Femur (tissue), 1 donor: ENCODE measurements at regions not wholly inside any gene's neighbourhood (a gene's known extent, or its start where the extent isn't known, plus 50 kb on each side); places are given as distances from the start of the nearest gene placed in this dataset.
"Not testable (repeated sequence)": the region's sequence is repeated elsewhere in the genome, so short reads cannot be mapped to it uniquely, and the experiment has no call there.

ENCODE experiments used
- DNase-seq: peaks from one replicate; pipeline ENCODE4 v3.0.0-alpha.2; 2017

- DNase-seq: no peak
Measured at GRCh38 chr3:152199102-152199840, 69.5 kb upstream of the MBNL1 start.

GRCh38 chr3:152200476-152201420 is 68.0 kb upstream of the MBNL1 start:
- DNase-seq: no peak

DNA sequence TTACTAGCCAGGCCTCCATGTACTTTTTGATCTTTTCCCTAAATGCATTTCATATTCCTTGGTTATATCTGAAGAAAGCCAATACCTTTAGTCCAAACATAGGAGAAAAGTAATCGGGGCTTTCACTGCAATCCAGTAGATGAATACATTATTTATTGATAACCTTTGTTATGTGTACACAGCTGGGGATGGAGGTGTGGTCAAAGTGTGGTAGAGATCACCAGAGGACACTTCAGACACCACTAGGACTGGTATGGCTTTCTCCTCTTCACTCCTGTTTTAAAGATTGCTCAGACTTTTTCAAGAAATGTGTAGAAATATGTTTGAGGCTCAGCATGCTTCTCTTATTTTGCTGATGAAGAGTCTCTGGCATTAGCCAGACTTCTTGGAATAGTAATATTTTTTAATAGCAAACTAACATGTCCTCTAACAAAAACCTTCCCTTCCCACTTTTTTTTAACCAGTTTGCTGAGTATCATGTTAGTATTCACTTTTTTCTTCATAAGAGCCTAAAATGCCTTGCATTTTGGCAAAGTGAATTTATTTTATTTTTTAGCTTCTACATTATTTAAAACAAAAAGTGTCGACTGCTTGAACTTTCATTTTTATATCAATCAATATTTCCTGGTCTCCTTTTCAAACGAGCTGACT is 65.6 kb upstream of the MBNL1 start:
- DNase-seq: no peak

DNA sequence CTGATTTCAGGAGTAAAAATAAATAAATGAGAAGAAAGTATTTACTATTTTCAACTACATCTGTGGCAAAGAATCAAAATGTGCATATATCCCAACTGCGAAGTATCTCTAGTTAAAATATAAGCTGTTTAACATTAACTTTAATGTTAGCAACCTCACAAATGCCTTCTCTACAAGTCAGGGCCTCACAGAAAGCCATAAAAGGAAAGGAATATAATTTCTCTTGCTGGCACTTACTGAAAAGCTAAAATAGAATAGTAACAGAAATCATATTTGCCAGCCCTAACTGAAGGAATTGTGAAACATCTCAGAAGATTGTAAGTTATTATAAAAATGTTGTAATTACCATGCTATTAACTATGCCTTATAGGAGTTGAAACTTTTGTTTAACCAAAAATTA is 65.1 kb upstream of the MBNL1 start:
- no peak for DNase-seq

DNA sequence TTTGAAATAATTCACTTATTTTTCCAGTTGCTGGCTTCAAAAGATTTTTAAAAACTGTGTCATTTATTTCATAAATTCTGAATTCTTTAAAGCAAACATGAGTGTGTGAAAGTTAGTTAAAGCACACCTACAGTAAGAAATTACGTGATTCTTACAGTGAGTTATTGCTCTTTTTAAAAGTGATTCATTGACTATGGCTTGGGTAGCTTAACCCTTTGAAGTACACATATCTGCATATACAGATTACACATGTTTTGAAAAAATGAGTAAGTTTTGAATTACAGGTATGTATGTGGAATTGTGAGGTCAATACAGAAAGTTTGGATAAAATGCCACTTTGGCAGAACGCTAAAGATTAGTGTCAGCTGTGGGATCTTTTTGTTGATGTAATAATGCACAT is 64.5 kb upstream of the MBNL1 start:
- DNase-seq: no peak

DNA sequence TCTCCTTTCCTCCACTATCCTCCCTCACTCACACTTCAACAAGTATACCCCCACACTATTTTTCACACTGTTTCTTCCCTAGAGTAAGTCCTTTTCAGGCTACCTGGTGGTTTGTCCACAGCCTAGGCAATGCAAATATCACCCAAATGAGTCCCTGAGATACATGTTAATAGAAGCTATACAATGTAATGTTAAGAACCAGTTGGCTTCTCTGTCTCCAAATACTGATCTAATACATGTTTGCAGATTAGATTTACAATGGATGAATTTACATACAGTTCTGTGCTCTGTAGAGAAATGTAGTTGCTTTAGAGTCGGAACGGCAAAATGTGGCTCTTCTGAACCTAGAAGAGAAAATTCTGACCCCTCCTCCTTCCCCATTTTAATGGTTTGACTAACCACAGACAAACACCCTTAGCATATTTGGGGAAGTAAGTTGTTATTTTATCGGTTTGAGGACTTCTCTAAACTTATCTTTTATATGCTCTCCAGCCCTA is 63.6 kb upstream of the MBNL1 start:
- DNase-seq: no peak

GRCh38 chr3:152206243-152206760 is 62.4 kb upstream of the MBNL1 start:
- DNase-seq: no peak

- DNase-seq: no peak
Measured at GRCh38 chr3:152208439-152208838, 60.3 kb upstream of the MBNL1 start.

DNA sequence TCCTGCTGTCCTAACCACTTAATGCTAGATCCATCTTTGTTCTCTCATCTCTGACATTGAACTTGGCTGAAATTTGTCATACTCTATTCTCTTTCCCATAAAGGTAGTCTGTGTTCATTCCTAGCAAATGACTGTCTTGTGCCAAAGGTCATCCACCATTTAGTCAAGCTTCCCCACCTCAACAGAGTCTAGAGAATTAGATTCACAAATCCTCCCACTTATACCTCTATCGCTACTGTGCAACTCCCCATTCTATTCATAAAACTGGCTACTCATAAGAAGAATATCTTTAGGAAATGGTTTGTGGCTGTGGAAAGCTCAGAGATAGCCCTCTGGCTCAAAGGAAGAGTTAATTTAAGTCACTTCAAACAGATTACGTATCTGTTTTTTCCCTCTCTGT is 59.7 kb upstream of the MBNL1 start:
- no peak for DNase-seq

GRCh38 chr3:152209776-152210175 is 59.0 kb upstream of the MBNL1 start:
- no peak for DNase-seq

- no peak for DNase-seq
Measured at GRCh38 chr3:152210697-152211096, 58.0 kb upstream of the MBNL1 start.

GRCh38 chr3:152211655-152212054 is 57.1 kb upstream of the MBNL1 start:
- no peak for DNase-seq

GRCh38 chr3:152213203-152213602 is 55.5 kb upstream of the MBNL1 start:
- DNase-seq: no peak

GRCh38 chr3:152213938-152214337 is 54.8 kb upstream of the MBNL1 start:
- no peak for DNase-seq

GRCh38 chr3:152216960-152217865 is 51.5 kb upstream of the MBNL1 start:
- not testable (repeated sequence) for DNase-seq

DNA sequence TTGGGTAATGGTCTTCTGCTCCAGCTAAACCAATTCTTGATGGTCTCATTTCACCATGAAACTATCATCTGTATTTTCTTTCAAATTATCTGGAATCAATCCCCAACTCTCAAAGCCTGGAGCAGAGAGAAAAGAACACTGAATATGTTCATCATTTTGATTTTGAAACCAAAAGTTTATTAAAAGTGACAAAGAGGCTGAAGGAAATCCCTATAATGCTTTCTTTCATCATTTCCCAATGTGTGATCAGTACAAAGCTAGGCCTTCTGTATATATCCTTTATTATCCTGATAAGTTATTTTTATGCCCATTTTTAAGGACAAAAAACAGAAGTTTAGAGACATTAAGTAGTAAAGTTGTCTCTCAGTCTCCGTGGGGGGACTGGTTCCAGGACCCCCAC is 50.1 kb upstream of the MBNL1 start:
- DNase-seq: no peak
